AG20443 (cell line): ENCODE measurements at regions not wholly inside any gene's neighbourhood (a gene's known extent, or its start where the extent isn't known, plus 50 kb on each side); places are given as distances from the start of the nearest gene placed in this dataset.
"Not testable (repeated sequence)": the region's sequence is repeated elsewhere in the genome, so short reads cannot be mapped to it uniquely, and the experiment has no call there.

ENCODE experiments used
- DNase-seq: peaks from one replicate; pipeline ENCODE4 v3.0.0; 2012; ENCODE audit warnings: low spot score, mixed read lengths

GRCh38 chr5:115751176-115751575 is 65.3 kb downstream of the CDO1 start:
- DNase-seq, result no peak

- DNase-seq, result no peak
Measured at GRCh38 chr5:115749016-115749415, 67.4 kb downstream of the CDO1 start.

GRCh38 chr5:115739245-115739644 is 77.2 kb downstream of the CDO1 start:
- DNase-seq, result not testable (repeated sequence)

- DNase-seq, result no peak
Measured at GRCh38 chr5:115738830-115739229, 77.6 kb downstream of the CDO1 start.

GRCh38 chr5:115737452-115737851 is 79.0 kb downstream of the CDO1 start:
- no peak for DNase-seq

GRCh38 chr5:115736690-115737005 is 79.8 kb downstream of the CDO1 start:
- DNase-seq, result no peak

- no peak for DNase-seq
Measured at GRCh38 chr5:115736004-115736689, 80.3 kb downstream of the CDO1 start.

GRCh38 chr5:115735108-115735998 is 81.1 kb downstream of the CDO1 start:
- no peak for DNase-seq

- DNase-seq, result no peak
Measured at GRCh38 chr5:115733607-115734006, 82.9 kb downstream of the CDO1 start.

GRCh38 chr5:115732026-115732425 is 84.4 kb downstream of the CDO1 start:
- no peak for DNase-seq

- no peak for DNase-seq
Measured at GRCh38 chr5:115725522-115725921, 90.9 kb downstream of the CDO1 start.

GRCh38 chr5:115723220-115723619 is 93.2 kb downstream of the CDO1 start:
- DNase-seq, result no peak

- no peak for DNase-seq
Measured at GRCh38 chr5:115720888-115721287, 95.1 kb upstream of the TMED7 start.

GRCh38 chr5:115718927-115719326 is 93.1 kb upstream of the TMED7 start:
- no peak for DNase-seq

GRCh38 chr5:115713408-115713807 is 87.6 kb upstream of the TMED7 start:
- DNase-seq, result no peak

GRCh38 chr5:115709585-115709984 is 83.7 kb upstream of the TMED7 start:
- no peak for DNase-seq

GRCh38 chr5:115708819-115709477 is 83.1 kb upstream of the TMED7 start:
- no peak for DNase-seq

GRCh38 chr5:115703514-115703913 is 77.7 kb upstream of the TMED7 start:
- no peak for DNase-seq

GRCh38 chr5:115702025-115702424 is 76.2 kb upstream of the TMED7 start:
- DNase-seq, result no peak

GRCh38 chr5:115699967-115700366 is 74.1 kb upstream of the TMED7 start:
- DNase-seq, result no peak

GRCh38 chr5:115696141-115696650 is 70.4 kb upstream of the TMED7 start:
- no peak for DNase-seq

GRCh38 chr5:115695310-115695880 is 69.6 kb upstream of the TMED7 start:
- DNase-seq, result no peak
